ENCODE measurements at regions not wholly inside any gene's neighbourhood (a gene's known extent, or its start where the extent isn't known, plus 50 kb on each side); places are given as distances from the start of the nearest gene placed in this dataset.

DNA sequence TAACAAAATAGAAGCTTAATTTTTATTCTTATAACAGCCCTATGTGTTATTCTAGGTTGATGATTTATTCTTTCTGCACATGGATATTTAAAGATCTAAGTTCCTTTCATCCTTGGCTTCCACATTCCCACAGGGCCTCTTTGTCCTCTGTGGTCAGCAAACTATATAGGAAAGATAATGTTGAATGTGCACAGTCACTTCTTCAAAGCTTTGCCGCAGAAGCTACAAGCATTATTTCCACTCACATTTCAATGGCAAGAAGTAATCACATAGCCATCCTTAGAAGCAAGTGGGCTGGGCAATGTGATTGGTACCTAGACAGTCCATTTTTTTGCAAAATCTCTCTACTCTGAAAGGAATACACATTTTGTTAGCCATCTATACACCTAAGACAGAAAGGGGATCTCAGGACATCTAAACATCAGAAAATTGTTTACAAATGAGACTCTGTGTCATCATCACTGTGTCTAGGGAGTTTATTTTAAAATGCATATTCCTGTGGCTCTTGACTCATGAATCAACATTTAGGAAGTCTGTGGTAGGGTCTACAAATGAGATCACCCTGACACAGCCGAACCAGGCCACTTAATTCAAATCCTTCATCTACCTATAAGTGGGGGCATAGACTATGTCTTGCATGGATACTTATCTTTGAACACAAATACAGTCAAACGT, 1060.5 kb downstream of the XPNPEP1 start:
- TF ChIP-seq POLR2A (IDR thresholded peaks at IDR 0.05; ENCODE audit: low read depth, low read length) (no peak), POLR2AphosphoS5 (IDR thresholded peaks at IDR 0.05; ENCODE audit: low read depth, low read length) (no peak), TAF1 (IDR thresholded peaks at IDR 0.05; ENCODE audit: low read depth, low read length) (no peak), PAX5 (IDR thresholded peaks at IDR 0.05; ENCODE audit: insufficient read depth, low read length, severe bottlenecking) (no peak)
